OCI-LY1 (cell line): ENCODE measurements at regions not wholly inside any gene's neighbourhood (a gene's known extent, or its start where the extent isn't known, plus 50 kb on each side); places are given as distances from the start of the nearest gene placed in this dataset.

Source experiments
- H2AFZ ChIP-seq: fragments of 200-600 bp; sonication (generic), shearing (Covaris generic); 2 replicates; pipeline ENCODE4 v1.6.0; 2014; ENCODE audit warnings: antibody characterized with exemption, mild to moderate bottlenecking, low read length
- H3F3A ChIP-seq: fragments of 200-600 bp; sonication (generic), shearing (Covaris generic); 2 replicates; pipeline ENCODE4 v1.6.0; 2014; ENCODE audit warnings: mild to moderate bottlenecking, antibody characterized with exemption, low read length, moderate library complexity; ENCODE audit not compliant: insufficient read depth
- H3K27ac ChIP-seq: fragments of 200-600 bp; sonication (generic); 2 replicates; pipeline ENCODE4 v1.5.1; 2014; ENCODE audit warnings: low read length, mixed run types, mild to moderate bottlenecking, low read depth; ENCODE audit not compliant: poor library complexity, severe bottlenecking
- H3K27me3 ChIP-seq: fragments of 200-600 bp; sonication (generic); 2 replicates; pipeline ENCODE4 v1.6.0; 2014; ENCODE audit warnings: antibody characterized with exemption, mild to moderate bottlenecking, low read length, moderate library complexity; ENCODE audit not compliant: insufficient read depth
- H3K36me3 ChIP-seq: fragments of 200-600 bp; sonication (generic); 2 replicates; pipeline ENCODE4 v1.6.1; 2014; ENCODE audit warnings: mild to moderate bottlenecking, antibody characterized with exemption, low read length, moderate library complexity, mixed read lengths; ENCODE audit not compliant: insufficient read depth
- H3K4me1 ChIP-seq: fragments of 200-600 bp; sonication (generic); 2 replicates; pipeline ENCODE4 v1.5.1; 2014; ENCODE audit warnings: mild to moderate bottlenecking, low read length, moderate library complexity; ENCODE audit not compliant: insufficient read depth, severe bottlenecking
- H3K4me2 ChIP-seq: fragments of 200-600 bp; sonication (generic), shearing (Covaris generic); 2 replicates; pipeline ENCODE4 v1.6.1; 2014; ENCODE audit warnings: low read length
- H3K4me3 ChIP-seq: fragments of 200-600 bp; sonication (generic); 2 replicates; pipeline ENCODE4 v1.5.1; 2014; ENCODE audit warnings: low read length, low read depth, mild to moderate bottlenecking, mixed read lengths; ENCODE audit not compliant: poor library complexity, severe bottlenecking
- H3K79me2 ChIP-seq: fragments of 200-600 bp; shearing (Covaris generic); 2 replicates; pipeline ENCODE4 v1.6.1; 2016; ENCODE audit warnings: mixed run types, low read length, mixed read lengths; ENCODE audit not compliant: insufficient read depth
- H3K9ac ChIP-seq: fragments of 200-600 bp; sonication (generic), shearing (Covaris generic); 2 replicates; pipeline ENCODE4 v1.6.1; 2014; ENCODE audit warnings: mild to moderate bottlenecking, low read length, mixed read lengths
- H3K9me2 ChIP-seq: fragments of 200-600 bp; sonication (generic), shearing (Covaris generic); 2 replicates; pipeline ENCODE4 v1.6.1; 2014; ENCODE audit warnings: low read depth, mild to moderate bottlenecking, low read length, mixed read lengths
- H3K9me3 ChIP-seq: fragments of 200-600 bp; shearing (Covaris generic); 2 replicates; pipeline ENCODE4 v1.6.1; 2014; ENCODE audit warnings: low read length, mixed read lengths
- H4K20me1 ChIP-seq: fragments of 200-600 bp; sonication (generic), shearing (Covaris generic); 2 replicates; pipeline ENCODE4 v1.6.0; 2016; ENCODE audit warnings: mild to moderate bottlenecking, low read length; ENCODE audit not compliant: insufficient read depth
- CTCF ChIP-seq: fragments of 200-600 bp; sonication (generic), shearing (Covaris generic); IDR thresholded peaks from 2 replicates; pipeline ENCODE4 v1.5.1; 2017; ENCODE audit warnings: mild to moderate bottlenecking, antibody characterized with exemption, low read length, moderate library complexity, mixed read lengths
- EZH2 ChIP-seq: fragments of 200-600 bp; sonication (generic), shearing (Covaris generic); IDR thresholded peaks from 2 replicates; pipeline ENCODE4 v1.8.0; 2017; ENCODE audit warnings: borderline replicate concordance, mixed run types, mild to moderate bottlenecking, antibody characterized with exemption, low read length, moderate library complexity, mixed read lengths

GRCh38 chr3:24951180-24951579, 456.5 kb upstream of the THRB start:
- Histone ChIP-seq H3K27ac (no peak overlapping the region), H3K9me3 (no peaks in the 10 kb centered on the region), H3K9ac (no peak overlapping the region), H3K4me2 (no peak overlapping the region), H4K20me1 (no peaks in the 10 kb centered on the region), H3K4me3 (no peak overlapping the region), H3K9me2 (no peaks in the 10 kb centered on the region), H3K79me2 (no peaks in the 10 kb centered on the region), H3K27me3 (no peaks in the 10 kb centered on the region), H2AFZ (no peak overlapping the region), H3K36me3 (no peaks in the 10 kb centered on the region), H3K4me1 (no peaks in the 10 kb centered on the region), H3F3A (no peaks in the 10 kb centered on the region)
- TF ChIP-seq CTCF, result no peak

- Histone ChIP-seq H3K79me2 (no peaks in the 10 kb centered on the region), H3K27ac (no peak overlapping the region), H3K36me3 (no peaks in the 10 kb centered on the region), H3K9me2 (no peaks in the 10 kb centered on the region), H3K9ac (no peak overlapping the region), H3K9me3 (no peaks in the 10 kb centered on the region), H3K27me3 (no peaks in the 10 kb centered on the region), H3K4me1 (no peaks in the 10 kb centered on the region), H3K4me2 (no peak overlapping the region), H3K4me3 (no peak overlapping the region), H2AFZ (no peak overlapping the region), H4K20me1 (no peaks in the 10 kb centered on the region), H3F3A (no peaks in the 10 kb centered on the region)
- TF ChIP-seq EZH2, result no peak
- TF ChIP-seq CTCF, result no peak
Measured at GRCh38 chr3:24952388-24952787, 457.7 kb upstream of the THRB start.

GRCh38 chr3:24953060-24953771, 458.6 kb upstream of the THRB start:
- Histone ChIP-seq H3F3A (no peaks in the 10 kb centered on the region), H3K4me1 (no peaks in the 10 kb centered on the region), H3K27ac (no peak overlapping the region), H3K9me3 (no peaks in the 10 kb centered on the region), H3K27me3 (no peaks in the 10 kb centered on the region), H3K9me2 (no peaks in the 10 kb centered on the region), H4K20me1 (no peaks in the 10 kb centered on the region), H3K9ac (no peak overlapping the region), H3K36me3 (no peaks in the 10 kb centered on the region), H3K79me2 (no peaks in the 10 kb centered on the region), H3K4me3 (no peak overlapping the region), H2AFZ (no peak overlapping the region), H3K4me2 (no peak overlapping the region)
- TF ChIP-seq CTCF (no peak), EZH2 (no peak)
